Keratinocyte (primary cell): ENCODE measurements at regions not wholly inside any gene's neighbourhood (a gene's known extent, or its start where the extent isn't known, plus 50 kb on each side); places are given as distances from the start of the nearest gene placed in this dataset.

Source experiments
- DNase-seq: peaks from one replicate; pipeline ENCODE4 v3.0.0-alpha.2; 2011; ENCODE audit warnings: low read depth, missing footprints, low spot score
- FAIRE-seq: peaks from 2 replicates; lab custom pipeline; 2011; peaks lifted over from hg19 to GRCh38; lab: Jason Lieb, UNC
- H2AFZ ChIP-seq: 2 replicates; pipeline ENCODE4 v1.6.0; 2012; ENCODE audit warnings: low read length, control low read depth, inconsistent platforms; ENCODE audit not compliant: control insufficient read depth
- H3K27ac ChIP-seq: 2 replicates; pipeline ENCODE4 v1.5.1; 2011; ENCODE audit warnings: low read length; ENCODE audit not compliant: control insufficient read depth, insufficient read depth
- H3K27me3 ChIP-seq: 3 replicates; pipeline ENCODE4 v1.6.0; 2011; ENCODE audit warnings: low read length; ENCODE audit not compliant: control insufficient read depth, insufficient read depth; ENCODE audit errors: extremely low read depth
- H3K36me3 ChIP-seq, 2 experiments: 2 replicates in 1 of 2; 3 replicates in 1 of 2; pipeline ENCODE4 v1.5.1; 2011; ENCODE audit warnings: low read length in 2 of 2, mild to moderate bottlenecking in 1 of 2; ENCODE audit not compliant: control insufficient read depth in 2 of 2, insufficient read depth in 2 of 2; ENCODE audit errors: extremely low read depth in 1 of 2
- H3K4me1 ChIP-seq: 3 replicates; pipeline ENCODE4 v1.5.1; 2011; ENCODE audit warnings: low read length; ENCODE audit not compliant: control insufficient read depth, insufficient read depth; ENCODE audit errors: extremely low read depth
- H3K4me2 ChIP-seq: 3 replicates; pipeline ENCODE4 v1.6.0; 2011; ENCODE audit warnings: low read depth, low read length; ENCODE audit not compliant: control insufficient read depth, insufficient read depth; ENCODE audit errors: extremely low read depth
- H3K4me3 ChIP-seq, 3 experiments: fragments of 200-600 bp in 1 of 3; sonication (generic) in 1 of 3; 2 replicates in 2 of 3; 3 replicates in 1 of 3; pipeline ENCODE4 v1.5.1; 2011 to 2016; ENCODE audit warnings: low read length in 3 of 3, mild to moderate bottlenecking in 3 of 3, control low read depth in 2 of 3, inconsistent platforms in 1 of 3, low read depth in 1 of 3, mixed read lengths in 1 of 3, mixed run types in 1 of 3, moderate library complexity in 1 of 3; ENCODE audit not compliant: control insufficient read depth in 2 of 3, insufficient read depth in 2 of 3; ENCODE audit errors: extremely low read depth in 1 of 3
- H3K79me2 ChIP-seq: 2 replicates; pipeline ENCODE4 v1.6.0; 2012; ENCODE audit warnings: low read length; ENCODE audit not compliant: control insufficient read depth, insufficient read depth
- H3K9ac ChIP-seq: 3 replicates; pipeline ENCODE4 v1.6.0; 2011; ENCODE audit warnings: low read length; ENCODE audit not compliant: control insufficient read depth, insufficient read depth; ENCODE audit errors: extremely low read depth
- H3K9me1 ChIP-seq: 3 replicates; pipeline ENCODE4 v1.6.0; 2011; ENCODE audit warnings: low read length; ENCODE audit not compliant: control insufficient read depth, insufficient read depth; ENCODE audit errors: extremely low read depth
- H3K9me3 ChIP-seq: 2 replicates; pipeline ENCODE4 v1.5.1; 2012; ENCODE audit warnings: low read depth, low read length; ENCODE audit not compliant: control insufficient read depth
- H4K20me1 ChIP-seq: 3 replicates; pipeline ENCODE4 v1.6.0; 2011; ENCODE audit warnings: low read length; ENCODE audit not compliant: control insufficient read depth, insufficient read depth; ENCODE audit errors: extremely low read depth
- EZH2 ChIP-seq: IDR thresholded peaks from one replicate; pipeline ENCODE4 v1.6.1; 2012; ENCODE audit warnings: inconsistent platforms, mild to moderate bottlenecking, low read length, moderate library complexity
- dilution Hi-C: fragments of 300-500 bp; cut with MboI; formaldehyde crosslinking; loops from one replicate; pipeline ENCODE4 v1.7.0; 2020; ENCODE audit warnings: low sequenced_read_pairs; ENCODE audit not compliant: extremely low pct_ligation_motif_present
- TF ChIP-seq, protein P1 (sequence below), 3 experiments: IDR thresholded peaks in 1 of 3; conservative IDR thresholded peaks in 1 of 3; optimal IDR thresholded peaks in 1 of 3; 2 replicates in 2 of 3; 3 replicates in 1 of 3; pipeline versions ENCODE3 to v1.5.1; 2011; ENCODE audit warnings: low read length in 3 of 3, mild to moderate bottlenecking in 3 of 3, moderate library complexity in 2 of 3, control low read depth in 1 of 3, inconsistent platforms in 1 of 3; ENCODE audit not compliant: insufficient read depth in 2 of 3; ENCODE audit errors: extremely low read depth in 1 of 3

DNA sequence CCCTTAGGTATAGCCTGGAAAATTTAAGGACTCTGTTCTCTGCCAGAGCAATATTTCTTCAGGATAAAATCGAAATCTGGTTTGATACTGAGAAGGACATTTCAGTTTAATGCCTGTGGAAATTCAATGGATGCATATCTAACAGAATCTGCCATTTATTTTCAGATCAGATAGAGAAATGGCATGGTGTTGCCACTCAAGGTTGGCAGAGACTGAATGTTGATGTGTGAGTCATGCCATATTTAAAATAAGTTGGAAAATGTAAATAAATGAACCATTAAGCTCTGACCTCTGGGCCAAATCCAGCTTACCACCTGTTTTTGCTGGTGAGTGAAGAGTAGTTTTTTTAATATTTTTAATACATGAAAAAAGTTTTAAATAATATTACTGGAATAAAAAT lies 594.6 kb downstream of the DOK5 start:
- DNase-seq (no peak), FAIRE-seq (no peak)
- Histone ChIP-seq H4K20me1 (no peaks in the 10 kb centered on the region), H3K9me3 (no peaks in the 10 kb centered on the region), H3K9me1 (no peaks in the 10 kb centered on the region), H3K4me2 (no peak overlapping the region), H3K79me2 (no peaks in the 10 kb centered on the region), H3K4me1 (no peaks in the 10 kb centered on the region), H3K9ac (no peak overlapping the region), H3K27ac (no peak overlapping the region), H2AFZ (no peak overlapping the region), H3K36me3 (no peaks in the 10 kb centered on the region), H3K27me3 (no peaks in the 10 kb centered on the region), H3K4me3 (no peak overlapping the region)
- dilution Hi-C loops = no loop called here
- TF ChIP-seq EZH2 = no peak
- TF ChIP-seq, protein P1, sequence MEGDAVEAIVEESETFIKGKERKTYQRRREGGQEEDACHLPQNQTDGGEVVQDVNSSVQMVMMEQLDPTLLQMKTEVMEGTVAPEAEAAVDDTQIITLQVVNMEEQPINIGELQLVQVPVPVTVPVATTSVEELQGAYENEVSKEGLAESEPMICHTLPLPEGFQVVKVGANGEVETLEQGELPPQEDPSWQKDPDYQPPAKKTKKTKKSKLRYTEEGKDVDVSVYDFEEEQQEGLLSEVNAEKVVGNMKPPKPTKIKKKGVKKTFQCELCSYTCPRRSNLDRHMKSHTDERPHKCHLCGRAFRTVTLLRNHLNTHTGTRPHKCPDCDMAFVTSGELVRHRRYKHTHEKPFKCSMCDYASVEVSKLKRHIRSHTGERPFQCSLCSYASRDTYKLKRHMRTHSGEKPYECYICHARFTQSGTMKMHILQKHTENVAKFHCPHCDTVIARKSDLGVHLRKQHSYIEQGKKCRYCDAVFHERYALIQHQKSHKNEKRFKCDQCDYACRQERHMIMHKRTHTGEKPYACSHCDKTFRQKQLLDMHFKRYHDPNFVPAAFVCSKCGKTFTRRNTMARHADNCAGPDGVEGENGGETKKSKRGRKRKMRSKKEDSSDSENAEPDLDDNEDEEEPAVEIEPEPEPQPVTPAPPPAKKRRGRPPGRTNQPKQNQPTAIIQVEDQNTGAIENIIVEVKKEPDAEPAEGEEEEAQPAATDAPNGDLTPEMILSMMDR (optimal IDR thresholded peaks at IDR 0.05 in 1 of 3, IDR thresholded peaks at IDR 0.05 in 1 of 3, conservative IDR thresholded peaks at IDR 0.05 in 1 of 3; ENCODE audit: extremely low read depth in 1 of 3, insufficient read depth in 2 of 3, low read length in 3 of 3) = no peak

DNA sequence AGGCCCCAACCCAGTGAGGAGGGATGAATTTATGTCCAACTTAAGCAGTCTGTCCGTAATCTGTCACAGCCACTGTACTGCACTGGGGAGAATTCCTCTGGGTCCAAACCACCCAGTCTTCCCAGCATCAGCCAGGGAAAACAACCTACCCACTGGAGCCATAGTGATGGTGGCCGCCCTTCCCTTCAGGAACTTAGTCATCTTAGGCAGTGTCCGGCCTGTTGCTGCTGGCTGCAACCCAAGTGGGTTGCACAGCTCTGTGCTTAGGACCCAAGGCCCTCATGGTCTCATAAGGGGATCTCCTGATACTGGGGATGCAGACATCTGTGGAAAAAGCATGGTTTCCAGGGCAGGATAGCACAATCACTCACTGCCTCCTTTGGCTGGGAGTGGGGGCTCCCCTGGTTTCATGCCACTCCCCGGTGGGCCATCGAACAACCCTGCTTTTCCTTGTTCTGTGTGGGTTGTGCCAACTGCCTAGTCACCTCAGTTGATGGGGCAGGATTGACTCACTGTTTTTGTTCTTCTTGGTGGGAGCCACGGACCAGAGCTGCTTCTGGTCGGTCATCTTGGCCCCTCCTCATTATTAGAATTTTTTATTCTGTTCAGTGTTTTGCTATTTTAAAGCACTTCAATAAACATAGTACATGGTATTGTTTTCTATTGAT lies 591.9 kb downstream of the DOK5 start:
- FAIRE-seq (no peak), DNase-seq (no peak)
- Histone ChIP-seq H2AFZ (no peak overlapping the region), H3K9ac (no peak overlapping the region), H4K20me1 (no peaks in the 10 kb centered on the region), H3K9me3 (no peaks in the 10 kb centered on the region), H3K4me3 (no peak overlapping the region), H3K27me3 (no peaks in the 10 kb centered on the region), H3K4me1 (no peaks in the 10 kb centered on the region), H3K36me3 (no peaks in the 10 kb centered on the region), H3K4me2 (no peak overlapping the region), H3K27ac (no peak overlapping the region), H3K9me1 (no peaks in the 10 kb centered on the region), H3K79me2 (no peaks in the 10 kb centered on the region)
- dilution Hi-C loops = no loop called here
- TF ChIP-seq EZH2 = no peak
- TF ChIP-seq, protein P1 (optimal IDR thresholded peaks at IDR 0.05 in 1 of 3, IDR thresholded peaks at IDR 0.05 in 1 of 3, conservative IDR thresholded peaks at IDR 0.05 in 1 of 3; ENCODE audit: extremely low read depth in 1 of 3, insufficient read depth in 2 of 3, low read length in 3 of 3) = no peak
